Nephron (organoid): ENCODE measurements at regions not wholly inside any gene's neighbourhood (a gene's known extent, or its start where the extent isn't known, plus 50 kb on each side); places are given as distances from the start of the nearest gene placed in this dataset.

Experiments used
- H3K27ac Mint-ChIP-seq, 3 experiments: 2 replicates each; pipeline ENCODE4 v1.8.0; 2020; ENCODE audit warnings: mixed read lengths in 3 of 3, mild to moderate bottlenecking in 2 of 3, moderate library complexity in 1 of 3
- H3K27me3 Mint-ChIP-seq: 2 replicates; pipeline ENCODE4 v1.8.0; 2021; ENCODE audit warnings: low read depth, mild to moderate bottlenecking, moderate library complexity, mixed read lengths
- H3K36me3 Mint-ChIP-seq: 2 replicates; pipeline ENCODE4 v1.8.0; 2020; ENCODE audit warnings: low read depth, mixed read lengths
- H3K4me1 Mint-ChIP-seq: 2 replicates; pipeline ENCODE4 v1.8.0; 2020; ENCODE audit warnings: mixed read lengths
- H3K4me3 Mint-ChIP-seq, 3 experiments: 2 replicates each; pipeline ENCODE4 v1.8.0; 2020; ENCODE audit warnings: mild to moderate bottlenecking in 3 of 3, mixed read lengths in 3 of 3, moderate library complexity in 2 of 3
- H3K9me3 Mint-ChIP-seq: 2 replicates; pipeline ENCODE4 v1.8.0; 2020; ENCODE audit warnings: mixed read lengths
- CTCF ChIP-seq, 3 experiments: fragments of 200-600 bp; sonication (generic); IDR thresholded peaks; one replicate each; pipeline ENCODE4 v1.5.0; 2021; ENCODE audit warnings: antibody characterized with exemption in 3 of 3; ENCODE audit not compliant: unreplicated experiment in 3 of 3

GRCh38 chr20:61131944-61132343 lies 120.1 kb upstream of the CDH4 start:
- Mint-ChIP-seq H3K4me1 (peaks cover 34% of the 10 kb centered on the region), H3K27ac (no peak overlapping the region), H3K9me3 (no peaks in the 10 kb centered on the region), H3K36me3 (no peaks in the 10 kb centered on the region), H3K4me3 (no peak overlapping the region), H3K27me3 (peaks cover 63% of the 10 kb centered on the region)
- TF ChIP-seq CTCF (IDR thresholded peaks at IDR 0.05; ENCODE audit: unreplicated experiment in 3 of 3), result no peak

DNA sequence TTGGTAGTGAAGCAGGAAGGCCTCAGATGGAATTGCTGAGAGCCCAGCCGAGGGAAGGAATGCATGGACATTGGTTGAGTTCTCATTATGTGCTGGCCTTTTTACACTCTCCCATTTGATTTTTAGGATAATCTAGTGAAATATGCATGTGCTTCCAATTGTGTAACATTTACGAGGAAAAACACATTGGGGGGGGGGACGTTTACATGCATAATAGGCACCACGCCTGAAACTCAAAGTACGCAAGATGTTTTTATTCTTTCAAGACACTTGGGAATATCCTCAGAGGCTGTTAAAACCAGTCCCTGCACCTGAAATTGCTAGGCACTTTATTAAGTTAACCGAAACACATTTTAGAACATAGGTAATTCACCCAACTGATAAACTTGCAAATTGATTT lies 118.5 kb upstream of the CDH4 start:
- peaks cover 42% of the 10 kb centered on the region for H3K4me1 Mint-ChIP-seq
- H3K27me3 Mint-ChIP-seq, result peaks cover 65% of the 10 kb centered on the region
- H3K27ac Mint-ChIP-seq, result no peak overlapping the region
- H3K36me3 Mint-ChIP-seq, result no peaks in the 10 kb centered on the region
- no peaks in the 10 kb centered on the region for H3K9me3 Mint-ChIP-seq
- TF ChIP-seq CTCF (IDR thresholded peaks at IDR 0.05; ENCODE audit: unreplicated experiment in 3 of 3), result no peak
- no peak overlapping the region for H3K4me3 Mint-ChIP-seq

- no peaks in the 10 kb centered on the region for H3K9me3 Mint-ChIP-seq
- TF ChIP-seq CTCF (IDR thresholded peaks at IDR 0.05; ENCODE audit: unreplicated experiment in 3 of 3), result no peak
- H3K4me1 Mint-ChIP-seq, result peaks cover 45% of the 10 kb centered on the region
- peaks cover 67% of the 10 kb centered on the region for H3K27me3 Mint-ChIP-seq
- H3K36me3 Mint-ChIP-seq, result no peaks in the 10 kb centered on the region
- H3K27ac Mint-ChIP-seq, result peak overlapping the region in 1 of 3 experiments; percentile 89
- H3K4me3 Mint-ChIP-seq, result no peak overlapping the region
Measured at GRCh38 chr20:61134296-61135030, 117.6 kb upstream of the CDH4 start.

DNA sequence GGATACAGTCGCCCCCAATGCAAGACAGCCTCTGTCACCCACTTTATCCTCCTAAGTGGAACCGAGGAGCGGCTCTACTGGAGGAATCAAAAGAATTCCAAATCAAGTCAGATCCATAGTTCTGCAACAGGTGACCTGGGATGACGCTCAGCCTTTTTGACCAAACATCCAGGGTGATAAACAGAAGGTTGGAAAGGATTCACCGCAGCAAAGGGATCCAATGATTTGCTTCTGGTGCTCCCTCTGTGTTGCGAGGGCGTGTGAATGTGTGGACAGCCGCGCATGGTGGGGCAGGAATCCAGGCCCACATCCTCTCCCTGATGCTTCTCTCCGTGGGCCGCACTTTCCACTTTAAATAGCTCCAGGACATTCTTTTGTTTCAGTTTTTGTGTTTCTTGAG lies 116.8 kb upstream of the CDH4 start:
- peaks cover 45% of the 10 kb centered on the region for H3K4me1 Mint-ChIP-seq
- TF ChIP-seq CTCF (IDR thresholded peaks at IDR 0.05; ENCODE audit: unreplicated experiment in 3 of 3), result no peak

GRCh38 chr20:61135968-61136367 lies 116.1 kb upstream of the CDH4 start:
- Mint-ChIP-seq H3K9me3 (no peaks in the 10 kb centered on the region), H3K4me3 (peak overlapping the region in 2 of 3 experiments; percentile 16 to 22), H3K27me3 (peaks cover 62% of the 10 kb centered on the region), H3K27ac (peak overlapping the region; percentile 33 to 89 (median 66)), H3K36me3 (no peaks in the 10 kb centered on the region), H3K4me1 (peaks cover 45% of the 10 kb centered on the region)
- TF ChIP-seq CTCF (IDR thresholded peaks at IDR 0.05; ENCODE audit: unreplicated experiment in 3 of 3), result no peak

More for the DNA sequence above, 116.8 kb upstream of the CDH4 start:
- peak overlapping the region in 1 of 3 experiments; percentile 22 for H3K4me3 Mint-ChIP-seq
- peak overlapping the region in 2 of 3 experiments; percentile 26 to 89 for H3K27ac Mint-ChIP-seq
- H3K27me3 Mint-ChIP-seq, result peaks cover 65% of the 10 kb centered on the region
- no peaks in the 10 kb centered on the region for H3K9me3 Mint-ChIP-seq
- no peaks in the 10 kb centered on the region for H3K36me3 Mint-ChIP-seq

DNA sequence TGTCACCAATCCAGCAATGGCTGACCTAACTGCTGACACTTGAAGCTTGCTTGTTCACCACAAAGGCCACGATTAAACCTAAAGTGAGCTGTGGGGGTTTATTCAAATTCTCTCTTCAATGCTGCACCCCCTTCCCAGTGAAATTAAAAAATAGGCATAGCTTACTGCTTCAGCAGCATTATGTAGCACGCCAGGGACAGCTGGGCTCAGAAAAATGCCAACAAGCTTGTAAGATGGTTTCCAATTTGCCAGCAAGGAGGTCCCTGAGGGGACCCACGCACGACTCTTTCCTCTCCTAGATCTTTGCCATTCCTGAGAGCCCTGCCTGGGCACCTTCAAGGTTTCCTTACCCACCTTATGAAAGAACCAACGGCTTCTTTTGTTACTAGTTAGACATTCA lies 113.5 kb upstream of the CDH4 start:
- Mint-ChIP-seq H3K9me3 (no peaks in the 10 kb centered on the region), H3K4me1 (peaks cover 41% of the 10 kb centered on the region), H3K4me3 (no peak overlapping the region), H3K36me3 (no peaks in the 10 kb centered on the region), H3K27me3 (peaks cover 57% of the 10 kb centered on the region), H3K27ac (no peak overlapping the region)
- TF ChIP-seq CTCF (IDR thresholded peaks at IDR 0.05; ENCODE audit: unreplicated experiment in 3 of 3), result no peak
